ENCODE measurements at regions not wholly inside any gene's neighbourhood (a gene's known extent, or its start where the extent isn't known, plus 50 kb on each side); places are given as distances from the start of the nearest gene placed in this dataset.

DNA sequence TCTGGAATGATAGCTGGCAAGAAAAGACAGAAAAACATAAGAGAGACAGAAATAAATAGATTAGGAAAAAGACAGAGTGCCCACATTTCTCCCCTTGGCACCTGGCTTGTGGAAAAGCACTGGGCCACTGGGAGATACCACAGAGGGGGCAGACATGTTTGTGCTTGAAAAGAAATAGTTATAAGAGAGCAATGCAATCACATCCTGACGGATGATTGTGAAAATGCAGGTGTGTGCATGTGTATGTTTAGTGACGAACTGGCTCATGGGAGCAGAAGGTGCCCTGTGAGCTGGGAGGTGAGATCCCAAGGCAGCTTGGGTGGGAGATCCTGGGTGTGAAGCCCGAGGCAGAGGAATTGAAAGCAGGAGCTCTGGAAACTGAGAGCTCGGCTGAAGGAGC is 617.9 kb downstream of the BCOR start:
- intact Hi-C loops (cut with micrococcal nuclease) = no loop called here
- no peak for FAIRE-seq
- H3K27me3 ChIP-seq (ENCODE audit: control insufficient read depth in 2 of 2, insufficient read depth in 2 of 2, low read length in 2 of 2) = no peaks in the 10 kb centered on the region

More for the DNA sequence above, 617.9 kb downstream of the BCOR start:
- no peak for DNase-seq (ENCODE audit: extremely low read depth in 1 of 4, low spot score in 3 of 4)
- Histone ChIP-seq H2AFZ (ENCODE audit: low read depth, low read length) (no peak overlapping the region), H3K9me3 (replicated peaks; ENCODE audit: control insufficient read depth, insufficient read depth, low read depth, low read length) (no peaks in the 10 kb centered on the region), H3K4me2 (ENCODE audit: insufficient read depth, low read length) (no peak overlapping the region), H3K79me2 (ENCODE audit: control insufficient read depth, insufficient read depth, low read length) (no peaks in the 10 kb centered on the region), H3K36me3 (ENCODE audit: control insufficient read depth, insufficient read depth, low read length) (no peaks in the 10 kb centered on the region), H3K9ac (ENCODE audit: insufficient read depth in 1 of 2, low read depth in 2 of 2, low read length in 2 of 2) (no peak overlapping the region), H4K20me1 (replicated peaks; ENCODE audit: control insufficient read depth, insufficient read depth, low read length) (no peaks in the 10 kb centered on the region), H3K4me1 (replicated peaks in 1 of 2; ENCODE audit: control insufficient read depth in 2 of 2, insufficient read depth in 2 of 2, low read length in 2 of 2) (peaks cover 14 to 16% of the 10 kb centered on the region in 2 experiments; a peak in 4 of 5 replicates), H3K9me1 (ENCODE audit: control insufficient read depth, insufficient read depth, low read length) (no peaks in the 10 kb centered on the region), H3K27ac (ENCODE audit: extremely low read depth, low read depth, low read length) (no peak overlapping the region), H3K4me3 (no peak overlapping the region)
- in situ Hi-C loops (cut with MboI) = no loop called here
- CTCF ChIA-PET (ENCODE audit: low intra/inter-chr PET ratio) = no interaction called here
- WGBS (ENCODE audit: insufficient coverage, low coverage, missing lambda C conversion rate) = 38% methylated on average over 2 of the region's 4 CpGs
- no peak for TF ChIP-seq RAD51 (IDR thresholded peaks at IDR 0.05; ENCODE audit: borderline replicate concordance, low read depth)
- TF ChIP-seq, protein P1, sequence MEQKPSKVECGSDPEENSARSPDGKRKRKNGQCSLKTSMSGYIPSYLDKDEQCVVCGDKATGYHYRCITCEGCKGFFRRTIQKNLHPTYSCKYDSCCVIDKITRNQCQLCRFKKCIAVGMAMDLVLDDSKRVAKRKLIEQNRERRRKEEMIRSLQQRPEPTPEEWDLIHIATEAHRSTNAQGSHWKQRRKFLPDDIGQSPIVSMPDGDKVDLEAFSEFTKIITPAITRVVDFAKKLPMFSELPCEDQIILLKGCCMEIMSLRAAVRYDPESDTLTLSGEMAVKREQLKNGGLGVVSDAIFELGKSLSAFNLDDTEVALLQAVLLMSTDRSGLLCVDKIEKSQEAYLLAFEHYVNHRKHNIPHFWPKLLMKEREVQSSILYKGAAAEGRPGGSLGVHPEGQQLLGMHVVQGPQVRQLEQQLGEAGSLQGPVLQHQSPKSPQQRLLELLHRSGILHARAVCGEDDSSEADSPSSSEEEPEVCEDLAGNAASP (IDR thresholded peaks at IDR 0.05) = no peak
- no peak for TF ChIP-seq RBFOX2 (IDR thresholded peaks at IDR 0.05; ENCODE audit: low read depth, low read length)
- TF ChIP-seq, protein P2, sequence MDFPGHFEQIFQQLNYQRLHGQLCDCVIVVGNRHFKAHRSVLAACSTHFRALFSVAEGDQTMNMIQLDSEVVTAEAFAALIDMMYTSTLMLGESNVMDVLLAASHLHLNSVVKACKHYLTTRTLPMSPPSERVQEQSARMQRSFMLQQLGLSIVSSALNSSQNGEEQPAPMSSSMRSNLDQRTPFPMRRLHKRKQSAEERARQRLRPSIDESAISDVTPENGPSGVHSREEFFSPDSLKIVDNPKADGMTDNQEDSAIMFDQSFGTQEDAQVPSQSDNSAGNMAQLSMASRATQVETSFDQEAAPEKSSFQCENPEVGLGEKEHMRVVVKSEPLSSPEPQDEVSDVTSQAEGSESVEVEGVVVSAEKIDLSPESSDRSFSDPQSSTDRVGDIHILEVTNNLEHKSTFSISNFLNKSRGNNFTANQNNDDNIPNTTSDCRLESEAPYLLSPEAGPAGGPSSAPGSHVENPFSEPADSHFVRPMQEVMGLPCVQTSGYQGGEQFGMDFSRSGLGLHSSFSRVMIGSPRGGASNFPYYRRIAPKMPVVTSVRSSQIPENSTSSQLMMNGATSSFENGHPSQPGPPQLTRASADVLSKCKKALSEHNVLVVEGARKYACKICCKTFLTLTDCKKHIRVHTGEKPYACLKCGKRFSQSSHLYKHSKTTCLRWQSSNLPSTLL (IDR thresholded peaks at IDR 0.05) = no peak
- TF ChIP-seq TSHZ1 (CRISPR knock-in tag; IDR thresholded peaks at IDR 0.05) = no peak
- TF ChIP-seq ESRRB (CRISPR knock-in tag; IDR thresholded peaks at IDR 0.05; ENCODE audit: borderline replicate concordance) = no peak
- TF ChIP-seq GTF2A2 (tag; IDR thresholded peaks at IDR 0.05) = no peak
- TF ChIP-seq CBX5 (IDR thresholded peaks at IDR 0.05; ENCODE audit: borderline replicate concordance, low read depth) = no peak
- no peak for TF ChIP-seq TBL1XR1 (IDR thresholded peaks at IDR 0.05; ENCODE audit: low read length in 2 of 2)
- TF ChIP-seq NCOA6 (IDR thresholded peaks at IDR 0.05) = no peak
- TF ChIP-seq ZNF707 (CRISPR knock-in tag; conservative IDR thresholded peaks at IDR 0.05) = no peak
- no peak for TF ChIP-seq MAFF (IDR thresholded peaks at IDR 0.05; ENCODE audit: low read length)
- no peak for TF ChIP-seq TARDBP (IDR thresholded peaks at IDR 0.05)
- no peak for TF ChIP-seq RBM15 (IDR thresholded peaks at IDR 0.05; ENCODE audit: insufficient read depth, low read length)
- no peak for TF ChIP-seq ZNF764 (CRISPR knock-in tag; IDR thresholded peaks at IDR 0.05; ENCODE audit: low read depth)
- POLR2A ChIA-PET = no interaction called here
- no peak for ATAC-seq
- no TSS peak for BruUV-seq (replicated peaks)
